A673 (cell line): ENCODE measurements at regions not wholly inside any gene's neighbourhood (a gene's known extent, or its start where the extent isn't known, plus 50 kb on each side); places are given as distances from the start of the nearest gene placed in this dataset.

ENCODE experiments used
- BruUV-seq: library from RNA; stranded (reverse); fragments of 400-500 nt; replicated peaks from 2 replicates; lab custom pipeline; 2021; lab: Mats Ljungman, UMichigan
- CTCF ChIA-PET: fragments of 300-600 bp; sonication (Branson Sonifier 250); formaldehyde crosslinking; loops from one replicate; lab custom pipeline; 2022; ENCODE audit warnings: antibody characterized with exemption; lab: Charles Lee
- POLR2A ChIA-PET: fragments of 300-600 bp; sonication (Branson Sonifier 250); formaldehyde crosslinking; loops from one replicate; lab custom pipeline; 2022; ENCODE audit warnings: antibody characterized with exemption; ENCODE audit not compliant: low non-redundant PET; lab: Charles Lee
- DNase-seq: peaks from one replicate; pipeline ENCODE4 v3.0.0-alpha.2; 2015; ENCODE audit warnings: low spot score
- H3K27ac ChIP-seq: fragments of 200-600 bp; sonication (generic); 2 replicates; pipeline ENCODE4 v1.5.1; 2016; ENCODE audit warnings: mixed run types, low read depth, mild to moderate bottlenecking, mixed read lengths, antibody characterized with exemption, low read length; ENCODE audit not compliant: poor library complexity, severe bottlenecking
- H3K27me3 ChIP-seq: fragments of 200-600 bp; sonication (generic); replicated peaks from 2 replicates; pipeline ENCODE4 v1.6.1; 2017; ENCODE audit warnings: mixed run types, low read depth, mild to moderate bottlenecking, mixed read lengths, antibody characterized with exemption, low read length; ENCODE audit not compliant: insufficient read depth, poor library complexity
- H3K36me3 ChIP-seq: fragments of 200-600 bp; sonication (generic); 2 replicates; pipeline ENCODE4 v1.6.1; 2016; ENCODE audit warnings: mixed run types, mild to moderate bottlenecking, mixed read lengths, antibody characterized with exemption, low read length; ENCODE audit not compliant: insufficient read depth, poor library complexity, severe bottlenecking
- H3K4me1 ChIP-seq: fragments of 200-600 bp; sonication (generic); 2 replicates; pipeline ENCODE4 v1.6.1; 2017; ENCODE audit warnings: mixed run types, mild to moderate bottlenecking, mixed read lengths, antibody characterized with exemption, low read length; ENCODE audit not compliant: insufficient read depth, poor library complexity, severe bottlenecking
- H3K4me3 ChIP-seq: fragments of 200-600 bp; sonication (generic); 2 replicates; pipeline ENCODE4 v1.5.1; 2016; ENCODE audit warnings: low read depth, mixed run types, mild to moderate bottlenecking, mixed read lengths, low read length; ENCODE audit not compliant: poor library complexity, severe bottlenecking
- H3K9me3 ChIP-seq: fragments of 200-600 bp; sonication (generic); 2 replicates; pipeline ENCODE4 v1.6.1; 2016; ENCODE audit warnings: mixed run types, low read depth, mild to moderate bottlenecking, mixed read lengths, antibody characterized with exemption, low read length; ENCODE audit not compliant: poor library complexity, severe bottlenecking
- EZH2 ChIP-seq: fragments of 200-600 bp; sonication (generic); IDR thresholded peaks from 2 replicates; pipeline ENCODE4 v1.6.1; 2017; ENCODE audit warnings: borderline replicate concordance, low read depth, mild to moderate bottlenecking, mixed read lengths, antibody characterized with exemption, low read length; ENCODE audit not compliant: poor library complexity, severe bottlenecking
- intact Hi-C: fragments of 100-400 bp; cut with micrococcal nuclease; formaldehyde crosslinking; loops from one replicate; pipeline ENCODE4 v1.10.0; 2022; ENCODE audit not compliant: unreplicated experiment
- TF ChIP-seq, protein P1 (sequence below): fragments of 300-800, 200-600 bp; sonication (generic); conservative IDR thresholded peaks from 2 replicates; pipeline ENCODE4 v1.5.1; 2017; ENCODE audit warnings: low read depth, mild to moderate bottlenecking, antibody characterized with exemption, low read length, moderate library complexity, mixed read lengths

DNA sequence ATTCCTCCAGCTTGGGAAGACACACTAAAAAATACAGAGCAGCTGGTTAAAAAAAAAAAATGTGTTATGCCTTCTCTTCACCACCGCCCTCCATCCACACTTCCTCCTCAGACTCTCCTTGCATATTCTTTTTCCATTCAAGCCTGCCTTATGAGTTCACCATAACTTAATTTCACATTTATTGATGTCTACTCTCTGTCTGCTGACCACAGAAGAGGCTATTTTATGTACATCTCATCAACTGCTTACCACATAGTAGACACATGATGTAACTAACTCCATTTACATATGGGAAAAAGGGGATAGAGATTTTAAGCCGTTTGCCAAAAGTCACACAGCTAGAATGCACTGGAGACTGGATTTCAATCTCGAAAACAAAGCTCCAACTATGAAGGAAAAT is 409.8 kb downstream of the CDH11 start:
- ChIA-PET CTCF (no interaction called here), POLR2A (no interaction called here)
- no peaks in the 10 kb centered on the region for H3K27me3 ChIP-seq
- no TSS peak for BruUV-seq
- H3K4me3 ChIP-seq = no peak overlapping the region
- intact Hi-C loops = no loop called here
- no peak overlapping the region for H3K27ac ChIP-seq
- peaks cover 10% of the 10 kb centered on the region for H3K4me1 ChIP-seq
- no peak for DNase-seq
- no peaks in the 10 kb centered on the region for H3K36me3 ChIP-seq
- no peak for TF ChIP-seq EZH2
- TF ChIP-seq, protein P1, sequence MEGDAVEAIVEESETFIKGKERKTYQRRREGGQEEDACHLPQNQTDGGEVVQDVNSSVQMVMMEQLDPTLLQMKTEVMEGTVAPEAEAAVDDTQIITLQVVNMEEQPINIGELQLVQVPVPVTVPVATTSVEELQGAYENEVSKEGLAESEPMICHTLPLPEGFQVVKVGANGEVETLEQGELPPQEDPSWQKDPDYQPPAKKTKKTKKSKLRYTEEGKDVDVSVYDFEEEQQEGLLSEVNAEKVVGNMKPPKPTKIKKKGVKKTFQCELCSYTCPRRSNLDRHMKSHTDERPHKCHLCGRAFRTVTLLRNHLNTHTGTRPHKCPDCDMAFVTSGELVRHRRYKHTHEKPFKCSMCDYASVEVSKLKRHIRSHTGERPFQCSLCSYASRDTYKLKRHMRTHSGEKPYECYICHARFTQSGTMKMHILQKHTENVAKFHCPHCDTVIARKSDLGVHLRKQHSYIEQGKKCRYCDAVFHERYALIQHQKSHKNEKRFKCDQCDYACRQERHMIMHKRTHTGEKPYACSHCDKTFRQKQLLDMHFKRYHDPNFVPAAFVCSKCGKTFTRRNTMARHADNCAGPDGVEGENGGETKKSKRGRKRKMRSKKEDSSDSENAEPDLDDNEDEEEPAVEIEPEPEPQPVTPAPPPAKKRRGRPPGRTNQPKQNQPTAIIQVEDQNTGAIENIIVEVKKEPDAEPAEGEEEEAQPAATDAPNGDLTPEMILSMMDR = no peak
- H3K9me3 ChIP-seq = no peaks in the 10 kb centered on the region

GRCh38 chr16:64711596-64711995 is 410.3 kb downstream of the CDH11 start:
- Histone ChIP-seq H3K9me3 (no peaks in the 10 kb centered on the region), H3K4me3 (no peak overlapping the region), H3K36me3 (no peaks in the 10 kb centered on the region), H3K4me1 (peaks cover 10% of the 10 kb centered on the region), H3K27me3 (no peaks in the 10 kb centered on the region), H3K27ac (no peak overlapping the region)
- TF ChIP-seq EZH2 = no peak
- TF ChIP-seq, protein P1 = no peak
- ChIA-PET POLR2A (no interaction called here), CTCF (no interaction called here)
- intact Hi-C loops = no loop called here
- no TSS peak for BruUV-seq
- DNase-seq = no peak

DNA sequence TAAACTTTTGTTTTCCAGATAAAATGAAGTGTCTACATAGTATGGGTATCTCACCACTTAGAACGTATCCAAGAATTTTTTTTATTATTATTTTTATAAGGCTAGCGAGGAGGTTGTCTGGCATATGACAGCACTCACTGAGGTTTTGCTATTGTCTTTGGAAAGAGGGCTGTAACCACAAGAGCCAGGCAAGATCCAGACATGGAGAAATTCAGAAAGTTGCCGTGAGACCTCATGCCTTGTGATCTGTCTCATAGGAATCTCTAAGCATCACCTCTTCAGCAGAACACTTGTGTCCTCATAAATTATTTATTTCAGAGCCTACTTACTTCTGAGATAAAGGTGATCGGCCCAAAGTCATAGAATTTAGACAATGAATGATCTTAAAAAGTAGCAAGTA is 410.8 kb downstream of the CDH11 start:
- DNase-seq = no peak
- Histone ChIP-seq H3K27ac (no peak overlapping the region), H3K4me1 (peaks cover 4% of the 10 kb centered on the region), H3K36me3 (no peaks in the 10 kb centered on the region), H3K27me3 (no peaks in the 10 kb centered on the region), H3K4me3 (no peak overlapping the region), H3K9me3 (no peaks in the 10 kb centered on the region)
- intact Hi-C loops = no loop called here
- CTCF ChIA-PET = no interaction called here
- no TSS peak for BruUV-seq
- TF ChIP-seq, protein P1 = no peak
- TF ChIP-seq EZH2 = no peak
- POLR2A ChIA-PET = no interaction called here
